GM23248 (cell line): ENCODE measurements at regions not wholly inside any gene's neighbourhood (a gene's known extent, or its start where the extent isn't known, plus 50 kb on each side); places are given as distances from the start of the nearest gene placed in this dataset.

Experiments used
- EZH2 ChIP-seq: fragments of 200-600 bp; sonication (generic); IDR thresholded peaks from 2 replicates; pipeline ENCODE4 v1.6.1; 2018; ENCODE audit warnings: antibody characterized with exemption, mild to moderate bottlenecking; ENCODE audit not compliant: insufficient read depth, poor library complexity, severe bottlenecking
- EZH2phosphoT487 ChIP-seq: fragments of 200-600 bp; sonication (generic); IDR thresholded peaks from 2 replicates; pipeline ENCODE4 v1.6.1; 2018; ENCODE audit warnings: antibody characterized with exemption, moderate library complexity, mild to moderate bottlenecking, low read depth; ENCODE audit not compliant: insufficient read depth

- TF ChIP-seq EZH2 (no peak), EZH2phosphoT487 (no peak)
Measured at GRCh38 chr22:22958621-22959020, 71.0 kb downstream of the IGLL5 start.
